ENCODE measurements at regions not wholly inside any gene's neighbourhood (a gene's known extent, or its start where the extent isn't known, plus 50 kb on each side); places are given as distances from the start of the nearest gene placed in this dataset.
A peak's percentile ranks its signal among the peaks of the same experiment; 100 is the strongest.

- Histone ChIP-seq H3K36me3 (no peaks in the 10 kb centered on the region), H3K4me3 (no peak overlapping the region), H3K27me3 (peaks cover 0 to 55% (median 14%) of the 10 kb centered on the region in 7 donors), H3K9me3 (no peaks in the 10 kb centered on the region), H3K27ac (no peak overlapping the region), H3K4me1 (no peaks in the 10 kb centered on the region)
- DNase-seq (no peak), ATAC-seq (no peak)
- intact Hi-C loops (cut with DNase I): no loop called here
- TF ChIP-seq CTCF (IDR thresholded peaks at IDR 0.05): no peak
- 68% methylated on average over 4 of the region's 4 CpGs for WGBS, 2 donors
Observed at GRCh38 chr10:130927157-130927556, 384.4 kb downstream of the TCERG1L start.

GRCh38 chr10:130928306-130928705 lies 383.2 kb downstream of the TCERG1L start:
- intact Hi-C loops (cut with DNase I): no loop called here
- Histone ChIP-seq H3K36me3 (no peaks in the 10 kb centered on the region), H3K4me3 (no peak overlapping the region), H3K27ac (no peak overlapping the region), H3K9me3 (no peaks in the 10 kb centered on the region), H3K4me1 (no peaks in the 10 kb centered on the region), H3K27me3 (peaks cover 0 to 44% (median 13%) of the 10 kb centered on the region in 7 donors)
- ATAC-seq: no peak
- no peak for DNase-seq
- no peak for TF ChIP-seq CTCF (IDR thresholded peaks at IDR 0.05)
- WGBS, 2 donors: 55 to 58% methylated on average over 3 of the region's 3 CpGs

- peaks cover 0 to 30% (median 5%) of the 10 kb centered on the region in 7 donors for H3K27me3 ChIP-seq
- H3K9me3 ChIP-seq: no peaks in the 10 kb centered on the region
- 76 to 77% methylated on average over 17 of the region's 17 CpGs for WGBS, 2 donors
- DNase-seq: no peak
- no peak overlapping the region for H3K4me3 ChIP-seq
- H3K4me1 ChIP-seq: peaks cover 0 to 5% (median 0%) of the 10 kb centered on the region in 9 donors
- no peaks in the 10 kb centered on the region for H3K36me3 ChIP-seq
- TF ChIP-seq CTCF (IDR thresholded peaks at IDR 0.05): no peak
- ATAC-seq: peak in 1 of 8 donors; percentile 50
- intact Hi-C loops (cut with DNase I): no loop called here
- H3K27ac ChIP-seq: no peak overlapping the region
Observed at GRCh38 chr10:130929422-130930325, 381.8 kb downstream of the TCERG1L start.

- peaks cover 0 to 29% (median 5%) of the 10 kb centered on the region in 7 donors for H3K27me3 ChIP-seq
Observed at GRCh38 chr10:130930821-130931220, 380.7 kb downstream of the TCERG1L start.

More at GRCh38 chr10:130930821-130931220, 380.7 kb downstream of the TCERG1L start:
- 62 to 74% methylated on average over 5 of the region's 5 CpGs for WGBS, 2 donors
- Histone ChIP-seq H3K4me3 (no peak overlapping the region), H3K4me1 (peaks cover 0 to 12% (median 0%) of the 10 kb centered on the region in 9 donors), H3K27ac (no peak overlapping the region), H3K9me3 (no peaks in the 10 kb centered on the region), H3K36me3 (no peaks in the 10 kb centered on the region)
- ATAC-seq: no peak
- no peak for TF ChIP-seq CTCF (IDR thresholded peaks at IDR 0.05)
- no peak for DNase-seq
- intact Hi-C loops (cut with DNase I): no loop called here
